GM18520 (cell line): ENCODE measurements at regions not wholly inside any gene's neighbourhood (a gene's known extent, or its start where the extent isn't known, plus 50 kb on each side); places are given as distances from the start of the nearest gene placed in this dataset.
A peak's percentile ranks its signal among the peaks of the same experiment; 100 is the strongest.
"Not testable (repeated sequence)": the region's sequence is repeated elsewhere in the genome, so short reads cannot be mapped to it uniquely, and the experiment has no call there.

ENCODE experiments used
- ATAC-seq: cut with Tn5 transposase; IDR thresholded peaks from one replicate; pipeline ENCODE4 v1.9.1; 2021; ENCODE audit not compliant: unreplicated experiment

DNA sequence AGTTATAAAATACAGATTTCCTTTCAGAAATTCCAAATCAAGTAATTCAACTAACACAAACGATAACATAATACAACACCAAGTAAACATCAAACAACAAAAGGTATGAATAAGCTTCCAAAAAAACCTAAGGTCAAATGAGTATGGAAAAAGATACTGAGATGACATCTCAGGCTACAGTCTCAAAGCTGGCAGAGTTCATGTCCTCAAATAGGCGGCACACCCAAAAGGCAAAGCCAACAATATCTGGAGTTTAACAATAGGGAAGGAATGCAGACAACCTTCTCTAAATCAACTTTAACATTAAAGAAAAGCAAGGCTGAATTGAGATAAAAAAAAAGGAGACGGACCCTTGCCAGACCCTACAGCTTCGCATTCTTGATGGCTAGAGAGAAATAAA lies 346.6 kb downstream of the RSL24D1 start:
- ATAC-seq: no peak

DNA sequence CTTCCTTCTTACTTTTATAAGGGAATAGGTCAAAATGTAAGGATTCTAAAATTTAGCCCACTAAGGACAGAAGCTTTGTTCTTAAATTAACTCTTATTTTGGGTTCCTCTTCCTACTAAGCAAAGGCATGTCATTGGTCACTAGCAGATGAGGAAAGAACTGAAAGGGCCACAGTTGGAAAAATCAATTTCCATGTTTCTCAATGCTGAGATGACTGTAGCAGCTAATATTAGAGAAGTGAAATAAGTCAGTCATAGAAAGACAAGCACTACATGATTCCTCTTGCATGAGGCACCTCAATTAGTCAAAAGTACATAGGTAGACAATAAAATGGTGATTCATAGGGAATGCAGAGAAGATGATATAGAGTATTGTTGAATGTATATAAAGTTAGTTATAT lies 353.7 kb downstream of the RSL24D1 start:
- no peak for ATAC-seq

DNA sequence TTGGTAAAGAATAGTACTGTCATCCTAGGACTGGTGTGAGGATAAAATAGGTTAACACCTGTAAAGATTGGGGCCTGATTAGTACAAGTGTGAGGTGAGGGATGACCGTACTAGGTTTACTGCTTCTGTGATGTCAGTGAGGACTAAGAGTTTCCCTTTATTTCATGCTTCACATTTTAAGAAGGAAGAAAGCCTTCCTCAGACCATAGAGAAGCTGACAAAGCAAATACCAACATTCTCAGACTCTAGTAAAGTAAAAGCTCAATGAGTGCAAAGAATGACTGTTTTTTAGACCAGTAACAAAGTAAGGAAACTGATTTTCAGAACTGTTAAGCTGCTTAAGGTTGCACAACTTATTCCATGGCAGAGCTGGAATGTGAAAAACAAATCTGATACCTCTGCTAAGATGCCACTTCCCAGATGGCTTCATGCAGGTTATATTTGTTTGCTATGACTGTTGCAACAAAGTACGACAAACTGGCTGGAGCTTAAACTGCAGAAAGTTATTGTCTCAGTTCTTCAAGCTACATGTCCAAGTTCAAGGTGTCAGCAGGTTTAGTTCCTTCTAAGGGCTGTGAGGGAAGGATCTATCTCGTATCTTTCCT lies 354.9 kb downstream of the RSL24D1 start:
- no peak for ATAC-seq

- no peak for ATAC-seq
Measured at GRCh38 chr15:54840621-54841398, 355.9 kb downstream of the RSL24D1 start.

DNA sequence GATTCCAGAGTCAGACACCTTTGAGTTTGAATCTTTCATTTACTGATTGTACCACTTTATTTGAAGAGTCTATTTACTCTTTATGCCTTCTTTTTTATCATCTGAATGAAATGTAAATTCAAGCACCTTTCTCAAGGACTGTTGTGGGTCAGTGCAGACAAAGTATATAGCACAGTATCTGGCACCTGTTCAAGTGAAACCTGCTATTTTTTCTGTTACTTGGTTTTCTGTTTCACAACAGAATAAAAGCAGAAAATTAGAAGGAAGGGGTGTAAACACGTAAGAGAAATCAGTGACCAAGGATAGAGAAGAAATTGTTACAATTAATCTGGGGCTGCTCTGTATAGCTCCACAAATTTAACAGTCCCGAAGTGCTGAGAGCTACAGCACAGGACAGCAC lies 357.4 kb downstream of the RSL24D1 start:
- ATAC-seq: no peak

GRCh38 chr15:54836052-54836795 lies 360.5 kb downstream of the RSL24D1 start:
- ATAC-seq: no peak

DNA sequence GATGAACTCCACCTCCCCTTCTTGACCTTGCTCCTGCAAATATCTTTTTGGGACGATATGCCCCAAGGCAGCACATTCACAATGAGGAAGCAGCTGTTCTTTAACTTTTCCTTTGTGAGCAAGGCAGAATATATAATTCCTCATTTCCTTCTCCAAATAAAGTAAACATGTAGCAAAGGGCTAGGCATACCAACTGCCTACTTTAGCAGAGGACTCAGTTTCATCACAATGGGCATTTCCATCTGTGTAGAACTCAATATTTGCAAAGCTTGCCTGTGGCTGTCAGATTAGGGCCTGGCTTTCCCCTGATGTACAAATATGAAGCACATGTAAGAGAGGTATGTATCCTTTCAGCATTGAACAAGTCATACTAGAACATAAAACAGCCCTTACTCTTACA lies 366.9 kb downstream of the RSL24D1 start:
- ATAC-seq: no peak

- no peak for ATAC-seq
Measured at GRCh38 chr15:54820811-54821210, 375.9 kb downstream of the RSL24D1 start.

DNA sequence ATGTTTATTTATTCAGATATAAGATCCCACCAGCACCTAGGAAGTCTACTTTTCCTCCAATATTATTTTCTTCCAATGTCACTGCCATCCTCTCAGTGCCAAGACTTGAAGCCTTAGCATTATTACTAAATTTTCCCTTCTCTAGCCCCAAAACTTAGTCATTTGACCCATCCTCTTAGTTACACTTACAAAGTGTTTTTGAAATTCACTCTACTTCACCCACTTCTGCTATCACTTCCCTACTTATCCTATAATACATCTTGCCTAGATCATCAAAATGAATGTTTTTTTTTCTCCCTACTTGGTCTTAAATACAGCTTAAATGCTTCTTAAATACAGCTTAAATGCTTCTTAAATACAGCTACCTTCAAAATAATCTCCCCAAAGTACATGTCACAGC lies 376.6 kb downstream of the RSL24D1 start:
- ATAC-seq: no peak

- ATAC-seq: no peak
Measured at GRCh38 chr15:54816401-54816800, 380.3 kb downstream of the RSL24D1 start.

GRCh38 chr15:54815556-54815955 lies 381.2 kb downstream of the RSL24D1 start:
- ATAC-seq: no peak

- no peak for ATAC-seq
Measured at GRCh38 chr15:54812383-54812782, 384.4 kb downstream of the RSL24D1 start.

DNA sequence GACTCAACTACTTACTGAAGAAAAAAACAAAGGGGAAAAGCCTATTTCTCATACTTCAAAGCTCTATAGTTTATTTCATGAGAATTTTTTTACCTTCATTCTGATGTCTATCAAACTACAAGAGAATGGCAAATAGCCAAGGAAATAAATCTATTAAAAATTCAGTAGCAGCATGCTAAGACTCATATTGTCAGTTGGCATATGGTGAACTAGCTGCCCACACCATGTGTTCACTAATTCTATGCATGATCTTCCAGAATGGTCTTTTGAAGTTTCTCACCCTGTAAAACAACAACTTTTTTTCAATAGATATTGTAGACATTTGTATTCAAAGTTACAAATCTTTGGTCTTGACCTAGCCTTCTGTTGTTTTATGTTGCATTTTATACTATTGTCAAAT lies 386.2 kb downstream of the RSL24D1 start:
- no peak for ATAC-seq

DNA sequence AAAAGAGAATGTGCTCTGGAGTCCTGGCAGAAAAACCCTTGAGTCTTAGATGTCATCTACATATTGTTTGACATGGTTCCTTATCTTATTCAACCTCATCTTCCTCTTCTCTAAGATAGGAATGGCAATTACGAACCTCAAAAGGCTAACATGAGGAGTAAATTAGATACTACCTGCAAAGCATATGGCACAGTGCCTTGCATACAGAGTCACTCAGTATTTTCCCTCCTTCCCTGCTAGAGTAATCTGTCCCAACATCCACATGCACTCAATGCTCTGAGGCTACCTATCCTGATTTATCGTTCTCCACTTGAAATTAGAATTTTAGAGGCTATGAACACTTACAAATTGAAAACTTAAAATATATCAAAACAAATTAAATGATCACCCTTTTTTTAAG lies 386.7 kb downstream of the RSL24D1 start:
- ATAC-seq: no peak

GRCh38 chr15:54808321-54808720 lies 388.4 kb downstream of the RSL24D1 start:
- ATAC-seq: no peak

GRCh38 chr15:54803987-54804386 lies 392.8 kb downstream of the RSL24D1 start:
- ATAC-seq: no peak

- ATAC-seq: peak; percentile 56
Measured at GRCh38 chr15:54803134-54803808, 393.5 kb downstream of the RSL24D1 start.

- no peak for ATAC-seq
Measured at GRCh38 chr15:54792526-54792925, 404.2 kb downstream of the RSL24D1 start.

- no peak for ATAC-seq
Measured at GRCh38 chr15:54790693-54791092, 406.0 kb downstream of the RSL24D1 start.

DNA sequence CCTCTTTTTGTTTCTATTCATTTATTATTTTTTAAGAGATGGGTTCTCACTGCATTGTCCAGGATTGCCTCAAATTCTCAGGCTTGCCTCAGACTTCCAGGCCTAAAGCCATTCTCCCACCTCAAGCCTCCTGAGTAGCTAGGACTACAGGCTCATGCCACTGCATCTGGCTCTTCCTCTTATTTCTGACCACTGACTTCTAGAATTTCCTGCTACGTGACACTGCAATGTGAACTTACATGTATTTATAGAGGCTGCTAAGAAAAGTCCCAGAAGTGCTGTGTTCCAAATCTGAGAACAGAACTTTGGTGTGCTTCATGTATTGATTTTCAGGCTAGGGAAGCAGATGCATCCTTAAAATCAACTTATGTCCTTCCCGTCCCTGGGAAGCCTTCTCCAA lies 407.4 kb downstream of the RSL24D1 start:
- ATAC-seq: no peak

GRCh38 chr15:54781220-54781619 lies 415.5 kb downstream of the RSL24D1 start:
- not testable (repeated sequence) for ATAC-seq

- no peak for ATAC-seq
Measured at GRCh38 chr15:54779271-54779670, 417.5 kb downstream of the RSL24D1 start.
